IMR-90 (cell line): ENCODE measurements at regions not wholly inside any gene's neighbourhood (a gene's known extent, or its start where the extent isn't known, plus 50 kb on each side); places are given as distances from the start of the nearest gene placed in this dataset.

ENCODE experiments used
- ATAC-seq: fragments of 200-7000 bp; cut with Tn5 transposase; 2 replicates; pipeline ENCODE4 v1.9.1; 2020; ENCODE audit warnings: low read depth, mild to moderate bottlenecking, moderate library complexity
- BruUV-seq: library from RNA; stranded (reverse); fragments of 400-500 nt; replicated peaks from 2 replicates; lab custom pipeline; 2021; lab: Mats Ljungman, UMichigan
- CTCF ChIA-PET: fragments of 300-600 bp; formaldehyde crosslinking; extraction: SDS; loops from one replicate; lab custom pipeline; 2021; ENCODE audit warnings: antibody characterized with exemption; lab: Yijun Ruan, JAX
- POLR2A ChIA-PET: fragments of 300-600 bp; sonication (Branson Sonifier 250); formaldehyde crosslinking; loops from one replicate; lab custom pipeline; 2022; ENCODE audit warnings: antibody characterized with exemption; ENCODE audit not compliant: unreplicated experiment; lab: Charles Lee
- DNase-seq: peaks from one replicate; pipeline ENCODE4 v3.0.0; 2013
- H2AFZ ChIP-seq: replicated peaks from 2 replicates; pipeline ENCODE3; 2013; ENCODE audit warnings: low read length, mild to moderate bottlenecking; ENCODE audit not compliant: poor library complexity
- H2AK5ac ChIP-seq: 2 replicates; pipeline ENCODE4 v1.6.1; 2013; ENCODE audit warnings: low read depth, low read length, inconsistent platforms
- H2AK9ac ChIP-seq: replicated peaks from 2 replicates; pipeline ENCODE3; 2013; ENCODE audit warnings: mild to moderate bottlenecking, low read depth, low read length, moderate library complexity; ENCODE audit not compliant: poor library complexity
- H2BK120ac ChIP-seq: 2 replicates; pipeline ENCODE4 v1.6.1; 2013; ENCODE audit warnings: low read depth, low read length, inconsistent platforms
- H2BK15ac ChIP-seq: 3 replicates; pipeline ENCODE4 v1.6.1; 2013; ENCODE audit warnings: low read depth, low read length, inconsistent platforms
- H2BK20ac ChIP-seq: 2 replicates; pipeline ENCODE4 v1.6.1; 2013; ENCODE audit warnings: low read depth, mild to moderate bottlenecking, inconsistent platforms, low read length, moderate library complexity
- H2BK5ac ChIP-seq: 2 replicates; pipeline ENCODE4 v1.6.1; 2013; ENCODE audit warnings: mild to moderate bottlenecking, low read depth, low read length, inconsistent platforms; ENCODE audit not compliant: poor library complexity, severe bottlenecking
- H3K14ac ChIP-seq: replicated peaks from 2 replicates; pipeline ENCODE4 v1.6.1; 2013; ENCODE audit warnings: low read depth, low read length, inconsistent platforms
- H3K18ac ChIP-seq: 2 replicates; pipeline ENCODE4 v1.6.1; 2013; ENCODE audit warnings: low read depth, low read length, control low read depth
- H3K23ac ChIP-seq: 2 replicates; pipeline ENCODE4 v1.6.1; 2013; ENCODE audit warnings: low read depth, low read length, inconsistent platforms
- H3K27ac ChIP-seq: 2 replicates; pipeline ENCODE4 v1.5.1; 2013; ENCODE audit warnings: mild to moderate bottlenecking, control low read depth, low read length; ENCODE audit not compliant: insufficient read depth
- H3K27me3 ChIP-seq: 2 replicates; pipeline ENCODE4 v1.6.1; 2013; ENCODE audit warnings: low read length; ENCODE audit not compliant: control insufficient read depth, insufficient read depth
- H3K36me3 ChIP-seq: 2 replicates; pipeline ENCODE4 v1.6.1; 2013; ENCODE audit warnings: low read length, mixed read lengths; ENCODE audit not compliant: control insufficient read depth, insufficient read depth
- H3K4ac ChIP-seq: 2 replicates; pipeline ENCODE4 v1.6.1; 2013; ENCODE audit warnings: low read depth, low read length, inconsistent platforms
- H3K4me1 ChIP-seq: 2 replicates; pipeline ENCODE4 v1.6.1; 2013; ENCODE audit warnings: low read length, mixed read lengths; ENCODE audit not compliant: control insufficient read depth, insufficient read depth
- H3K4me2 ChIP-seq: 2 replicates; pipeline ENCODE4 v1.6.1; 2013; ENCODE audit warnings: low read depth, mild to moderate bottlenecking, control low read depth, low read length, moderate library complexity
- H3K4me3 ChIP-seq: 2 replicates; pipeline ENCODE4 v1.5.1; 2013; ENCODE audit warnings: low read depth, mild to moderate bottlenecking, control low read depth, low read length, moderate library complexity; ENCODE audit not compliant: insufficient read depth
- H3K56ac ChIP-seq: 2 replicates; pipeline ENCODE4 v1.6.1; 2013; ENCODE audit warnings: low read length, inconsistent platforms; ENCODE audit not compliant: insufficient read depth; ENCODE audit errors: extremely low read depth
- H3K79me1 ChIP-seq, 2 experiments: 2 replicates each; pipeline ENCODE4 v1.6.1; 2013; ENCODE audit warnings: low read length in 2 of 2, inconsistent platforms in 1 of 2, low read depth in 1 of 2
- H3K9ac ChIP-seq: 2 replicates; pipeline ENCODE4 v1.6.1; 2013; ENCODE audit warnings: low read depth, low read length, control low read depth
- H3K9me1 ChIP-seq: 2 replicates; pipeline ENCODE4 v1.6.1; 2013; ENCODE audit warnings: low read length, inconsistent platforms; ENCODE audit not compliant: insufficient read depth
- H3K9me3 ChIP-seq: 2 replicates; pipeline ENCODE4 v1.6.1; 2013; ENCODE audit warnings: low read length; ENCODE audit not compliant: control insufficient read depth, insufficient read depth
- H4K20me1 ChIP-seq: 2 replicates; pipeline ENCODE4 v1.6.1; 2013; ENCODE audit warnings: low read length, inconsistent platforms; ENCODE audit not compliant: insufficient read depth
- H4K5ac ChIP-seq: 2 replicates; pipeline ENCODE4 v1.6.1; 2013; ENCODE audit warnings: mild to moderate bottlenecking, low read depth, low read length, control low read depth
- H4K8ac ChIP-seq, 2 experiments: 2 replicates each; pipeline ENCODE4 v1.6.1; 2013; ENCODE audit warnings: low read depth in 2 of 2, low read length in 2 of 2, control low read depth in 1 of 2, inconsistent platforms in 1 of 2
- H4K91ac ChIP-seq: 2 replicates; pipeline ENCODE4 v1.6.1; 2013; ENCODE audit warnings: low read depth, low read length, inconsistent platforms; ENCODE audit not compliant: insufficient read depth
- BHLHE40 ChIP-seq: fragments of 150-350 bp; IDR thresholded peaks from 2 replicates; pipeline ENCODE4 v1.6.1; 2016; ENCODE audit warnings: mild to moderate bottlenecking, low read depth, low read length
- CEBPB ChIP-seq: IDR thresholded peaks from 2 replicates; pipeline ENCODE4 v1.6.1; 2012; ENCODE audit warnings: low read depth, low read length, improper control_type of control experiment
- CHD1 ChIP-seq: IDR thresholded peaks from 2 replicates; pipeline ENCODE4 v1.6.1; 2012; ENCODE audit warnings: low read depth, low read length, improper control_type of control experiment
- FOS ChIP-seq: fragments of 150-350 bp; IDR thresholded peaks from 2 replicates; pipeline ENCODE4 v1.6.1; 2016; ENCODE audit warnings: low read depth, low read length
- MAFK ChIP-seq: IDR thresholded peaks from 2 replicates; pipeline ENCODE4 v1.6.1; 2012; ENCODE audit warnings: low read depth, low read length, improper control_type of control experiment
- MAZ ChIP-seq: IDR thresholded peaks from 2 replicates; pipeline ENCODE4 v1.6.1; 2012; ENCODE audit warnings: low read depth, mild to moderate bottlenecking, low read length, improper control_type of control experiment, moderate library complexity, borderline replicate concordance
- MXI1 ChIP-seq: IDR thresholded peaks from 2 replicates; pipeline ENCODE4 v1.6.1; 2012; ENCODE audit warnings: low read depth, mild to moderate bottlenecking, low read length, moderate library complexity, borderline replicate concordance
- NFE2L2 ChIP-seq: fragments of 150-350 bp; IDR thresholded peaks from 2 replicates; pipeline ENCODE4 v1.6.1; 2016; ENCODE audit warnings: low read depth, mild to moderate bottlenecking, low read length
- POLR2A ChIP-seq: IDR thresholded peaks from 2 replicates; pipeline ENCODE4 v1.6.1; 2012; ENCODE audit warnings: mild to moderate bottlenecking, low read depth, low read length
- RAD21 ChIP-seq: IDR thresholded peaks from 2 replicates; pipeline ENCODE4 v1.6.1; 2012; ENCODE audit warnings: low read length, improper control_type of control experiment
- RCOR1 ChIP-seq: IDR thresholded peaks from 2 replicates; pipeline ENCODE4 v1.6.1; 2012; ENCODE audit warnings: mild to moderate bottlenecking, low read length, improper control_type of control experiment; ENCODE audit not compliant: insufficient replicate concordance
- RFX5 ChIP-seq: IDR thresholded peaks from 2 replicates; pipeline ENCODE4 v1.8.0; 2012; ENCODE audit warnings: low read depth, mild to moderate bottlenecking, low read length, moderate library complexity
- SMC3 ChIP-seq: fragments of 150-350 bp; IDR thresholded peaks from 2 replicates; pipeline ENCODE4 v1.6.1; 2016; ENCODE audit warnings: low read depth, mild to moderate bottlenecking, antibody characterized with exemption, low read length, moderate library complexity
- WGBS, 2 experiments: methylation state at CpG; one replicate each; pipeline versions ENCODE4 v1.1.5 to v1.1.7; 2013; ENCODE audit warnings: missing lambda C conversion rate in 2 of 2; ENCODE audit not compliant: insufficient read length in 1 of 2; ENCODE audit errors: extremely low coverage in 2 of 2; 5-methylcytosine and 5-hydroxymethylcytosine counted together
- dilution Hi-C: fragments of 300-500 bp; cut with HindIII; formaldehyde crosslinking; loops from one replicate; pipeline ENCODE4 v1.14.3; 2018; ENCODE audit warnings: low sequenced_read_pairs; ENCODE audit not compliant: unreplicated experiment
- in situ Hi-C: fragments of 300-500 bp; cut with MboI; formaldehyde crosslinking; loops from 3 replicates; pipeline ENCODE4 v1.14.3; 2019; ENCODE audit warnings: low sequenced_read_pairs, inconsistent platforms, mixed read lengths
- intact Hi-C: fragments of 100-400 bp; cut with micrococcal nuclease; formaldehyde crosslinking; loops from 2 replicates; pipeline ENCODE4 v1.10.0; 2022
- TF ChIP-seq, protein P1 (sequence below): fragments of 150-350 bp; IDR thresholded peaks from 2 replicates; pipeline ENCODE4 v1.6.1; 2016; ENCODE audit warnings: low read depth, mild to moderate bottlenecking, low read length, moderate library complexity, borderline replicate concordance
- TF ChIP-seq, protein P2 (sequence below): conservative IDR thresholded peaks from 2 replicates; pipeline ENCODE4 v1.5.1; 2012; ENCODE audit warnings: mild to moderate bottlenecking, low read depth, low read length, improper control_type of control experiment
- TF ChIP-seq, protein P3 (sequence below): fragments of 150-350 bp; IDR thresholded peaks from 2 replicates; pipeline ENCODE4 v1.6.1; 2017; ENCODE audit warnings: mild to moderate bottlenecking, antibody characterized with exemption, low read length, low read depth

DNA sequence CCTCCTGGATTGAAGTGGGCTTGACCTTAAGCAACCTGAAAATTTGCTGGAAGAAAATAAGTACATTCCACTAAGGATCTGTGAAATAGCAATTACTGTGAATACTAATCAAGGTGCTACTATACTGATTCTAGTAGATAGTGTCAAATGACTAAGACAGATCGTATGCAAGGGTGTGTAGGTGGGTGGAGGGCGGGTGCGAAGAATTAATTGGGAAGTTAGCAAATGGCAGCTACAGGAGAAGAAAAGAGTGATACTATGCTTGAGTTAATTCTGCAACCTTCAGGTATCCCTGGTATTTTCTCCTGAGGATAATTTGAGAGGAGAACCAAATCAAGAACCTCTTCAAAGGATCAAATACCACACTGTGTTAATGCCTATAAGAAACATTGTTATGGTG lies 501.9 kb downstream of the INHBA start:
- Histone ChIP-seq H3K36me3 (no peaks in the 10 kb centered on the region), H3K27ac (no peak overlapping the region), H3K56ac (no peak overlapping the region), H3K4me1 (no peaks in the 10 kb centered on the region), H3K4ac (no peak overlapping the region), H2BK120ac (no peak overlapping the region), H2AFZ (no peak overlapping the region), H3K18ac (no peak overlapping the region), H3K14ac (no peak overlapping the region), H3K23ac (no peak overlapping the region), H3K79me1 (peaks cover 0 to 3% of the 10 kb centered on the region in 2 experiments; a peak in 1 of 4 replicates), H2AK5ac (no peak overlapping the region), H2AK9ac (no peak overlapping the region), H3K4me3 (no peak overlapping the region), H3K9ac (no peak overlapping the region), H2BK5ac (no peak overlapping the region), H4K5ac (no peak overlapping the region), H3K9me1 (no peaks in the 10 kb centered on the region), H2BK20ac (no peak overlapping the region), H3K4me2 (no peak overlapping the region), H2BK15ac (no peak overlapping the region), H4K20me1 (no peaks in the 10 kb centered on the region), H4K8ac (no peak overlapping the region), H3K27me3 (no peaks in the 10 kb centered on the region), H4K91ac (no peak overlapping the region), H3K9me3 (no peaks in the 10 kb centered on the region)
- intact Hi-C loops = no loop called here
- no peak for TF ChIP-seq MAFK
- TF ChIP-seq MAZ = no peak
- no peak for TF ChIP-seq FOS
- no peak for TF ChIP-seq RCOR1
- TF ChIP-seq, protein P1, sequence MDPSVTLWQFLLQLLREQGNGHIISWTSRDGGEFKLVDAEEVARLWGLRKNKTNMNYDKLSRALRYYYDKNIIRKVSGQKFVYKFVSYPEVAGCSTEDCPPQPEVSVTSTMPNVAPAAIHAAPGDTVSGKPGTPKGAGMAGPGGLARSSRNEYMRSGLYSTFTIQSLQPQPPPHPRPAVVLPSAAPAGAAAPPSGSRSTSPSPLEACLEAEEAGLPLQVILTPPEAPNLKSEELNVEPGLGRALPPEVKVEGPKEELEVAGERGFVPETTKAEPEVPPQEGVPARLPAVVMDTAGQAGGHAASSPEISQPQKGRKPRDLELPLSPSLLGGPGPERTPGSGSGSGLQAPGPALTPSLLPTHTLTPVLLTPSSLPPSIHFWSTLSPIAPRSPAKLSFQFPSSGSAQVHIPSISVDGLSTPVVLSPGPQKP = no peak
- TF ChIP-seq MXI1 = no peak
- TF ChIP-seq BHLHE40 = no peak
- TF ChIP-seq, protein P2, sequence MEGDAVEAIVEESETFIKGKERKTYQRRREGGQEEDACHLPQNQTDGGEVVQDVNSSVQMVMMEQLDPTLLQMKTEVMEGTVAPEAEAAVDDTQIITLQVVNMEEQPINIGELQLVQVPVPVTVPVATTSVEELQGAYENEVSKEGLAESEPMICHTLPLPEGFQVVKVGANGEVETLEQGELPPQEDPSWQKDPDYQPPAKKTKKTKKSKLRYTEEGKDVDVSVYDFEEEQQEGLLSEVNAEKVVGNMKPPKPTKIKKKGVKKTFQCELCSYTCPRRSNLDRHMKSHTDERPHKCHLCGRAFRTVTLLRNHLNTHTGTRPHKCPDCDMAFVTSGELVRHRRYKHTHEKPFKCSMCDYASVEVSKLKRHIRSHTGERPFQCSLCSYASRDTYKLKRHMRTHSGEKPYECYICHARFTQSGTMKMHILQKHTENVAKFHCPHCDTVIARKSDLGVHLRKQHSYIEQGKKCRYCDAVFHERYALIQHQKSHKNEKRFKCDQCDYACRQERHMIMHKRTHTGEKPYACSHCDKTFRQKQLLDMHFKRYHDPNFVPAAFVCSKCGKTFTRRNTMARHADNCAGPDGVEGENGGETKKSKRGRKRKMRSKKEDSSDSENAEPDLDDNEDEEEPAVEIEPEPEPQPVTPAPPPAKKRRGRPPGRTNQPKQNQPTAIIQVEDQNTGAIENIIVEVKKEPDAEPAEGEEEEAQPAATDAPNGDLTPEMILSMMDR = no peak
- no peak for TF ChIP-seq POLR2A
- TF ChIP-seq NFE2L2 = no peak
- no peak for TF ChIP-seq CEBPB
- TF ChIP-seq, protein P3, sequence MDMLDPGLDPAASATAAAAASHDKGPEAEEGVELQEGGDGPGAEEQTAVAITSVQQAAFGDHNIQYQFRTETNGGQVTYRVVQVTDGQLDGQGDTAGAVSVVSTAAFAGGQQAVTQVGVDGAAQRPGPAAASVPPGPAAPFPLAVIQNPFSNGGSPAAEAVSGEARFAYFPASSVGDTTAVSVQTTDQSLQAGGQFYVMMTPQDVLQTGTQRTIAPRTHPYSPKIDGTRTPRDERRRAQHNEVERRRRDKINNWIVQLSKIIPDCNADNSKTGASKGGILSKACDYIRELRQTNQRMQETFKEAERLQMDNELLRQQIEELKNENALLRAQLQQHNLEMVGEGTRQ = no peak
- TF ChIP-seq RAD21 = no peak
- TF ChIP-seq SMC3 = no peak
- no peak for TF ChIP-seq RFX5
- TF ChIP-seq CHD1 = no peak
- in situ Hi-C loops = no loop called here
- ATAC-seq = no peak
- ChIA-PET POLR2A (no interaction called here), CTCF (interaction anchor here (0.6 kb wide), 1 partner anchor 1203 kb away, joined by 3 read pairs; no protein-coding TSS in a partner anchor)
- no peak for DNase-seq
- dilution Hi-C loops = no loop called here
- WGBS, 2 experiments = 100% methylated on average over 2 of the region's 3 CpGs; no CpG with 5 or more reads in 1 of the 2 experiments
- no TSS peak for BruUV-seq
